Fibroblast of pulmonary artery (primary cell): ENCODE measurements at regions not wholly inside any gene's neighbourhood (a gene's known extent, or its start where the extent isn't known, plus 50 kb on each side); places are given as distances from the start of the nearest gene placed in this dataset.
A peak's percentile ranks its signal among the peaks of the same experiment; 100 is the strongest.

Source experiments
- DNase-seq: peaks from one replicate; pipeline ENCODE4 v3.0.0-alpha.2; 2010; ENCODE audit warnings: low read depth
- H3K4me3 ChIP-seq: replicated peaks from 2 replicates; pipeline ENCODE4 v1.5.1; 2011; ENCODE audit warnings: low read depth, mild to moderate bottlenecking, control low read depth, low read length, moderate library complexity
- TF ChIP-seq, protein P1 (sequence below): IDR thresholded peaks from 2 replicates; pipeline ENCODE4 v1.5.1; 2011; ENCODE audit warnings: mild to moderate bottlenecking, control low read depth, low read length, inconsistent platforms; ENCODE audit errors: missing control alignments

DNA sequence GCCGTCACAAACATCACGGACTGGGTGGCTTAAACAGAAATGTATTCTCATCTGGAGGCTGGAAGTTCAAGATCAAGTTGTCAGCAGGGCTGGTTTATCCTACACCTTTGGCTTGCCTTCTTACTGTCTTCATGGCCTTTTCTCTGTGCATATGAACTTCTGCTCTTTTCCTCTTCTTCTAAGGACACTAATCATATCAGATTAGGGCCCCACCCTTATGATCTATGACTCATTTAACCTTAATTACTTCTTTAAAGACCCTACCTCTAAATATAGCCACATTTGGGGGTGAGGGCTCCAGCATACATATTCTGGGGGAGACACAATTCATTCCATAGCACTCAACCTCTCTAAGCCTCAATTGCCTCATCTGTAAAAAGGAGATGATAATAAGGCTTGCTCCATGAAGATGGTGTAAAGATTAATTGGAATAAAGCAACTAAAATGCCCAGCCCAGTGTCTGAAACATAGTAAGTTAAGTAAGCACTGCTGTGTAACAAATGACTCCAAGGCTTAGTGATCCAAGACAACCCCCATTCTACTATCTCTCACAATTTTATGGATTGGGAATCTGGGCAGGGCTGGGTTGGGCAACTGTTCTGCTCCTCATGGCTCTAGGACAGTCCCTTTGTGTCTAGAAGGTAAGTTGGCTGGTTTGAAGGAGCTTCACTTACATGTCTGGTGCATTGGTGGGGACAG is 119.8 kb downstream of the BANF2 start:
- DNase-seq = no peak
- no peak overlapping the region for H3K4me3 ChIP-seq
- TF ChIP-seq, protein P1, sequence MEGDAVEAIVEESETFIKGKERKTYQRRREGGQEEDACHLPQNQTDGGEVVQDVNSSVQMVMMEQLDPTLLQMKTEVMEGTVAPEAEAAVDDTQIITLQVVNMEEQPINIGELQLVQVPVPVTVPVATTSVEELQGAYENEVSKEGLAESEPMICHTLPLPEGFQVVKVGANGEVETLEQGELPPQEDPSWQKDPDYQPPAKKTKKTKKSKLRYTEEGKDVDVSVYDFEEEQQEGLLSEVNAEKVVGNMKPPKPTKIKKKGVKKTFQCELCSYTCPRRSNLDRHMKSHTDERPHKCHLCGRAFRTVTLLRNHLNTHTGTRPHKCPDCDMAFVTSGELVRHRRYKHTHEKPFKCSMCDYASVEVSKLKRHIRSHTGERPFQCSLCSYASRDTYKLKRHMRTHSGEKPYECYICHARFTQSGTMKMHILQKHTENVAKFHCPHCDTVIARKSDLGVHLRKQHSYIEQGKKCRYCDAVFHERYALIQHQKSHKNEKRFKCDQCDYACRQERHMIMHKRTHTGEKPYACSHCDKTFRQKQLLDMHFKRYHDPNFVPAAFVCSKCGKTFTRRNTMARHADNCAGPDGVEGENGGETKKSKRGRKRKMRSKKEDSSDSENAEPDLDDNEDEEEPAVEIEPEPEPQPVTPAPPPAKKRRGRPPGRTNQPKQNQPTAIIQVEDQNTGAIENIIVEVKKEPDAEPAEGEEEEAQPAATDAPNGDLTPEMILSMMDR = no peak

GRCh38 chr20:17818187-17818586 is 118.4 kb downstream of the BANF2 start:
- H3K4me3 ChIP-seq = no peak overlapping the region
- no peak for DNase-seq
- TF ChIP-seq, protein P1 = no peak

DNA sequence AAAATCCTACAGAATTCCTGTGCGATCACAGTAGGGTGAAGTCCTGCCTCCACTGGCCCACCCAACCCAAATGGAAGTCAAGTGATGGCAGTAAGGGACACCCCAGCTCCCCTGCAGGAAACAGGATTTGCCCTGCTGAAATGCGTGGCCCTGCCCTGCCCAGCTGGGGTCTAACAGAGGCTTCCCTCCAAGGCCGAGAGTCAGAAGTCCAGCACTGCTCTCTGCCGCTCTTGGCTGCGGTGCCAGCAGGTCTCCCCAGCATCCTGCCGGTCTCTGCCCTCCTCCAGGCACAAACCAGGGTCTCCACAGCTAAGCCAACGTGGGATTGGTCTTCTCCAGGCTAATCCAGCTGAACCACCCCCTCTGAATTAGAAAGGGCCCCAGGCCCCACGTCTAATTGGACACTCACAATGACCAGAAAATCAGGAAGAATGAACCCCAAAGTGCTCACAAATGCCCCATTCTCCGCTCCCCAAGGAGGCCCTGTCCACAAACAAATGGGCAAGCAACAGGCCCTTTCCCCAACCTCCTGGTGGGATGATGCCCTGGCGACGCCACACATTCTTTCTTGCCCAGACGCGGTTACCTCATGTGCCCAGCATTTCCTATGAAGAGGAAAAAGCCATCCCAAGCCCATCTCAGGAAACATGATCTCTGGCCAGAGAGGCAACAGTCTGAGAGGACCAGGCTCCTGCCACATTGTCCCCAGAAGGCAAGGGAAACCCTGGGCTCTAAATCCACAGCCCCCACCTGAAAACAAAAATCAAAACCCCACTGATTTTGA is 117.2 kb downstream of the BANF2 start:
- DNase-seq = no peak
- H3K4me3 ChIP-seq = no peak overlapping the region
- TF ChIP-seq, protein P1 = no peak

- no peak overlapping the region for H3K4me3 ChIP-seq
- DNase-seq = no peak
- TF ChIP-seq, protein P1 = no peak
Observed at GRCh38 chr20:17811628-17811965, 111.8 kb downstream of the BANF2 start.

GRCh38 chr20:17810847-17811627 is 111.3 kb downstream of the BANF2 start:
- TF ChIP-seq, protein P1 = no peak
- no peak for DNase-seq
- no peak overlapping the region for H3K4me3 ChIP-seq

DNA sequence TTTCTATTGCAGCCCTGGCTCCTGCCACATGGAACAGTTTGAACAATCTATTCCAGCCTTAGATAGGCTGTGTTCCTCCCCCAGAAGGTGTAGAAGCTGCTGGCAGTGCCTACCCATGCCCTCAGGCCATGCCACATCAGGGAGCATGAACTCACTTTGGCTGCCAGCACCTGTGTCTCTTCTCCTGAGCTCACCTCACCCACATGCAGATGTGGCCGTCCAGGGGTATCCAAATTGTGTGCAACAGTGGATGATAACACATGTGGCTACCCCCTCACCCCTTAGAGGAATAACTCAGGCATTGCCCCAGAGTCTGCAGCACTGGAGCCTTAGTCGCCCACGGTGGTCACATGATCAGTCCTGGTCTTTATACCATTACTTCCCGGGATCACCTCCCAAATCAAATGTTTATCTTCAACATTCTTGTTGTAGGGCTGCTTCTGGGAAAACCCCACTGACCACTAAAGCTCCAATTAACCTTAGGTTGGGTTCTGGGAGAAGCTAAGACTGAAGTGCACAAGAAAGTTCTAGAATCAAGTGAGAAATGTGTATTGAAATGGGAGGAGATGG is 110.4 kb downstream of the BANF2 start:
- TF ChIP-seq, protein P1 = no peak

More for the DNA sequence above, 110.4 kb downstream of the BANF2 start:
- H3K4me3 ChIP-seq = no peak overlapping the region
- peak; percentile 71 for DNase-seq
